ENCODE measurements at regions not wholly inside any gene's neighbourhood (a gene's known extent, or its start where the extent isn't known, plus 50 kb on each side); places are given as distances from the start of the nearest gene placed in this dataset.

DNA sequence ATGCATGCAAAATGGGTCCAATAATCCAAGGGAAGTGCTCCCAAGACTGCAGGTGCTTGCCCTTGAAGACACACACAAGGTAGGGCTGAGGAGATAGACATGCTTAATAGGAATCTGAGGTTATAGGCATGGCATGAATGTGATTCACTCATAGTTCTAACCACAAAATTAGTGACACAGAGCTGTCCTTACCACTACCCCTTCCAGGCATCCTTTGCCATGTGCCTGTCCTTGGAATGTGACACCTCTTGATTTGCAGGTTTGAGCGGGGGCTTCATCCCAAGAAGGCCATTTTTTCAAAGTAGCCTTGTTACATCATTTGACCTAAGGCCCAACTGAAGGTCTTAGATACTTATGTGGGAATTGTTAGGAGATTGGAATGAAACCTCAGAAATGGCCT is 112.5 kb downstream of the CCNG2 start:
- no peak for TF ChIP-seq POLR2AphosphoS5 (IDR thresholded peaks at IDR 0.05)
- TF ChIP-seq, protein P1, sequence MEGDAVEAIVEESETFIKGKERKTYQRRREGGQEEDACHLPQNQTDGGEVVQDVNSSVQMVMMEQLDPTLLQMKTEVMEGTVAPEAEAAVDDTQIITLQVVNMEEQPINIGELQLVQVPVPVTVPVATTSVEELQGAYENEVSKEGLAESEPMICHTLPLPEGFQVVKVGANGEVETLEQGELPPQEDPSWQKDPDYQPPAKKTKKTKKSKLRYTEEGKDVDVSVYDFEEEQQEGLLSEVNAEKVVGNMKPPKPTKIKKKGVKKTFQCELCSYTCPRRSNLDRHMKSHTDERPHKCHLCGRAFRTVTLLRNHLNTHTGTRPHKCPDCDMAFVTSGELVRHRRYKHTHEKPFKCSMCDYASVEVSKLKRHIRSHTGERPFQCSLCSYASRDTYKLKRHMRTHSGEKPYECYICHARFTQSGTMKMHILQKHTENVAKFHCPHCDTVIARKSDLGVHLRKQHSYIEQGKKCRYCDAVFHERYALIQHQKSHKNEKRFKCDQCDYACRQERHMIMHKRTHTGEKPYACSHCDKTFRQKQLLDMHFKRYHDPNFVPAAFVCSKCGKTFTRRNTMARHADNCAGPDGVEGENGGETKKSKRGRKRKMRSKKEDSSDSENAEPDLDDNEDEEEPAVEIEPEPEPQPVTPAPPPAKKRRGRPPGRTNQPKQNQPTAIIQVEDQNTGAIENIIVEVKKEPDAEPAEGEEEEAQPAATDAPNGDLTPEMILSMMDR (IDR thresholded peaks at IDR 0.05 in 8 of 11, conservative IDR thresholded peaks at IDR 0.05 in 3 of 11) = no peak

All from spleen (tissue), 7 donors.